ENCODE measurements at regions not wholly inside any gene's neighbourhood (a gene's known extent, or its start where the extent isn't known, plus 50 kb on each side); places are given as distances from the start of the nearest gene placed in this dataset.

DNA sequence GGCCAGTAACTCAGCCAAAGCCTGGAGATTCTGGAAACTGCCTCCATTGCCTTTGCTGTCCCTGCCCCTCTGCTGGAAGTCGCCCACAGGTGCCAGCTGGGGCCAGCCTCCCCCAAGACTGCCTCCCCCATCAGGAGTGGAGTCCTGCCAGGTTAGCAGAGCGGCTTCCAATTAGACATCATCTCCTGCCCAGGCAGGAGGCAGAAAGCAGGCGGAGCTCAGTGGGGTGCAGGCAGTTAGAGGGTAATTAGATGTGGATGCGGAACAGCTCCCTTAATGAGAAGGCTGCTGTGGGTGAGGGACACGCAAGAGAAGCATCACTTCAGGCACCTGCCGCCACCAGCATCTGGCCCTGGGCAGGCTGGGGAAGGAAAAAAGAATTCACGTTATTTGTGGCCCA lies 90.9 kb upstream of the TP53I11 start:
- ChIA-PET POLR2A (no interaction called here), CTCF (no interaction called here)
- TF ChIP-seq, protein P1, sequence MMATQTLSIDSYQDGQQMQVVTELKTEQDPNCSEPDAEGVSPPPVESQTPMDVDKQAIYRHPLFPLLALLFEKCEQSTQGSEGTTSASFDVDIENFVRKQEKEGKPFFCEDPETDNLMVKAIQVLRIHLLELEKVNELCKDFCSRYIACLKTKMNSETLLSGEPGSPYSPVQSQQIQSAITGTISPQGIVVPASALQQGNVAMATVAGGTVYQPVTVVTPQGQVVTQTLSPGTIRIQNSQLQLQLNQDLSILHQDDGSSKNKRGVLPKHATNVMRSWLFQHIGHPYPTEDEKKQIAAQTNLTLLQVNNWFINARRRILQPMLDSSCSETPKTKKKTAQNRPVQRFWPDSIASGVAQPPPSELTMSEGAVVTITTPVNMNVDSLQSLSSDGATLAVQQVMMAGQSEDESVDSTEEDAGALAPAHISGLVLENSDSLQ (IDR thresholded peaks at IDR 0.05), result no peak
- no peak for DNase-seq (ENCODE audit: extremely low spot score)

DNA sequence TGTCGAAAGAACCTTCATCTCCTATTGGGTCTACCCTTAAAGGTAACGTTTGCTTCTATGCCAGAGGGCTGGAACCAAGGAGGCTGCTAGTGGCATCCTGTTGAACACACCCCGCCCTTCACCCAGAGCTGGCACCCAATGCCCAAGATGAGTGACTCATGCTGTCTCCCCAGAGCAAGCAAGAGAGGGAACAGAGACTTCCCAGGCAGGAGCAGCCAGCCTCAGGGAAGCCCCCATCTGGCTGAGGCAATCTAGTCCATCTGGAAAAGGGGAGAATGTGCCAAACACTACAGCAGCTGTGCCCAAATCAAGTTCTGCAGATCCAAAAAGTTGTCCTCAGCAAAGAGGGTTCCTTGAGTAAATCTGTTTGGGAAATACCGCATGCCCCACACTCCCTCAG lies 91.9 kb upstream of the TP53I11 start:
- ChIA-PET CTCF (interaction anchor here (0.8 kb wide), 1 partner anchor 20 kb away, joined by 3 read pairs; no protein-coding TSS in a partner anchor), POLR2A (no interaction called here)
- TF ChIP-seq LEF1 (IDR thresholded peaks at IDR 0.05; ENCODE audit: borderline replicate concordance) (no peak), SUZ12 (IDR thresholded peaks at IDR 0.05) (no peak), TARDBP (IDR thresholded peaks at IDR 0.05) (no peak)
- DNase-seq (ENCODE audit: extremely low spot score), result no peak

DNA sequence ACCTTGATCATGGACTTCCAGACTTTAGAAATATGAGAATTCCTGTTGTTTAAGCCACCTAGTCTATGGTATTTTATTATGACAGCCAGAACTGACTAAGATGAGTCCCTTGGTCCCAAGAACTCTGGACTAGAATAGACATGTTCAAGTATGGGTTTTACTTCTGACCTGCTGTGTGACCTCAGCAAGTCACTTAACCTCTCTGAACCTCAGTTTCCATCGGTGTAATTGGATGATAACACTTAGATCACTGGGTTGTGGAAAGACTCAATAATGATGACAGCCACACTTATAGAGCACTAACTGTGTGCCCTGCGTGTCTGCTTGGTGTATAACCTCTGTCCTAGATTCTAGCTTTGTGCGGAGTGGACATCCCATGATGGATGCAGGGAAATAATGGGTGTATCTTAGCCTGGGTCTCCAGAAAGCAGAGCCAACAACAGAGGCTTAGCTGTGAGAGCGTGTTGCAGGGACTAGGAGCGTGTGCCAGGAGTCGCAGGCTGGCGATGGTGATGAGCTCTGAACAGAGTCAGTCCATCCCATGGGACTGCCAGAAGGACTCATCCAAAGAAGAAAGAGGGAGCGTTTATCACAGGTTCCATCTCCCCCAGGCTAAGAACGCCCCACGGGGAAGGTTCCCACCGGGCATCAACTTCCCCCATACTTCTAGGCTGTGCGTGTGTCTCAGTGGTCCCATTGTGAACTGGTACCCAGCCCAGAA lies 93.2 kb upstream of the TP53I11 start:
- TF ChIP-seq L3MBTL2 (conservative IDR thresholded peaks at IDR 0.05), result no peak
- TF ChIP-seq, protein P1 (IDR thresholded peaks at IDR 0.05), result no peak
- no peak for TF ChIP-seq SUZ12 (IDR thresholded peaks at IDR 0.05)
- TF ChIP-seq NFRKB (IDR thresholded peaks at IDR 0.05), result no peak
- no peak for TF ChIP-seq TARDBP (IDR thresholded peaks at IDR 0.05)
- TF ChIP-seq ZNF384 (IDR thresholded peaks at IDR 0.05), result no peak
- no peak for TF ChIP-seq HDGF (IDR thresholded peaks at IDR 0.05; ENCODE audit: borderline replicate concordance)
- TF ChIP-seq FOXM1 (IDR thresholded peaks at IDR 0.05; ENCODE audit: borderline replicate concordance), result no peak
- no peak for TF ChIP-seq BHLHE40 (IDR thresholded peaks at IDR 0.05; ENCODE audit: borderline replicate concordance)
- TF ChIP-seq SP1 (IDR thresholded peaks at IDR 0.05), result no peak
- no peak for TF ChIP-seq LEF1 (IDR thresholded peaks at IDR 0.05; ENCODE audit: borderline replicate concordance)
- no peak for TF ChIP-seq FOXA1 (IDR thresholded peaks at IDR 0.05)
- TF ChIP-seq ARNT (IDR thresholded peaks at IDR 0.05), result no peak
- TF ChIP-seq FOXK2 (IDR thresholded peaks at IDR 0.05), result no peak
- no peak for TF ChIP-seq CTBP1 (IDR thresholded peaks at IDR 0.05; ENCODE audit: borderline replicate concordance)
- TF ChIP-seq ELF4 (IDR thresholded peaks at IDR 0.05), result no peak
- no peak for DNase-seq (ENCODE audit: extremely low spot score)
- POLR2A ChIA-PET, result interaction anchor here (1.2 kb wide), 1 partner anchor 13 kb away, joined by 3 read pairs; no protein-coding TSS in a partner anchor
- CTCF ChIA-PET, result no interaction called here

DNA sequence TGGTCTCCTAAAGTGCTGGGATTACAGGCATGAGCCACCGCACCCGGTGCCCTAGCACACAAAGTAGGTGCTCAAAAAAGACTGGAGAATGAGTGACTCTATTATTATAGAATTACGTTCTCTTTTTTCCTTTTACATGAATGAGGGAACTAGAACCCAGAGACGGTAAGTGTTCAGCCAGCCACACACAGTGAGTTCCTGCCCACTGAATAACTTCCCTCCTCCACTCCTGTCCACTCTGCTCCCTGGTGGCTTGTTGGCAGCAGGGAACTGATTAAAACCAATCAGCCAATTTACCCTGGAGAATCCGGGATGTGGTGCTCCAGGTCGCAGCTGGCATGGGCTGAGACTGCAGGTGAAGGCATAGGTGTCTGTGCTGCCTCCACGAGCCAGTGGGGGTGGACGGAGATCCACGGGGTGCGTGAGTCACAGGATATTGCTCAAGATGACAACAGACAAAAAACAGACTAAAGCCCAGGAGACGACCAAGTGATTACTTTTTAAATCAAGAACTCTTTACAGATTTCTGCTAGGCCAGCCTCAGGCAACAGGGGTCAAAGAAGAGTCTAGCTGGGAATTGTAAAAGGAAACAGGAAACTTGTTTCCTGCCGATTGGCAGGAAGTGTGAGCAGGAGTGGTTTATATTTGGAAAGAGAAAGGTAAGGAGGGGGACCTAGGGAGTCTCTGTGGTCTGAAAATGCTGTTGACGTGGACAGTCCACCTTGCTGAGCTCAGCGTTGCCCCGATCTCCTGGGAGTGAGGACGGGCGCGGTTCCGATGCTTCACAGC lies 95.2 kb upstream of the TP53I11 start:
- ChIA-PET POLR2A (no interaction called here), CTCF (no interaction called here)
- DNase-seq (ENCODE audit: extremely low spot score), result no peak
- TF ChIP-seq SUZ12 (IDR thresholded peaks at IDR 0.05) (no peak), NFRKB (IDR thresholded peaks at IDR 0.05) (no peak)
- TF ChIP-seq, protein P1 (IDR thresholded peaks at IDR 0.05), result no peak

GRCh38 chr11:45048313-45048841 lies 97.7 kb upstream of the TP53I11 start:
- TF ChIP-seq LEF1 (IDR thresholded peaks at IDR 0.05; ENCODE audit: borderline replicate concordance) (no peak), BHLHE40 (IDR thresholded peaks at IDR 0.05; ENCODE audit: borderline replicate concordance) (no peak), TARDBP (IDR thresholded peaks at IDR 0.05) (no peak), ZNF384 (IDR thresholded peaks at IDR 0.05) (no peak), FOXM1 (IDR thresholded peaks at IDR 0.05; ENCODE audit: borderline replicate concordance) (no peak), NFRKB (IDR thresholded peaks at IDR 0.05) (no peak), HDGF (IDR thresholded peaks at IDR 0.05; ENCODE audit: borderline replicate concordance) (no peak), L3MBTL2 (conservative IDR thresholded peaks at IDR 0.05) (no peak), FOXK2 (IDR thresholded peaks at IDR 0.05) (no peak), CTBP1 (IDR thresholded peaks at IDR 0.05; ENCODE audit: borderline replicate concordance) (no peak), ARNT (IDR thresholded peaks at IDR 0.05) (no peak), SP1 (IDR thresholded peaks at IDR 0.05) (no peak), ELF4 (IDR thresholded peaks at IDR 0.05) (no peak)
- ChIA-PET POLR2A (no interaction called here), CTCF (no interaction called here)
- no peak for DNase-seq (ENCODE audit: extremely low spot score)

DNA sequence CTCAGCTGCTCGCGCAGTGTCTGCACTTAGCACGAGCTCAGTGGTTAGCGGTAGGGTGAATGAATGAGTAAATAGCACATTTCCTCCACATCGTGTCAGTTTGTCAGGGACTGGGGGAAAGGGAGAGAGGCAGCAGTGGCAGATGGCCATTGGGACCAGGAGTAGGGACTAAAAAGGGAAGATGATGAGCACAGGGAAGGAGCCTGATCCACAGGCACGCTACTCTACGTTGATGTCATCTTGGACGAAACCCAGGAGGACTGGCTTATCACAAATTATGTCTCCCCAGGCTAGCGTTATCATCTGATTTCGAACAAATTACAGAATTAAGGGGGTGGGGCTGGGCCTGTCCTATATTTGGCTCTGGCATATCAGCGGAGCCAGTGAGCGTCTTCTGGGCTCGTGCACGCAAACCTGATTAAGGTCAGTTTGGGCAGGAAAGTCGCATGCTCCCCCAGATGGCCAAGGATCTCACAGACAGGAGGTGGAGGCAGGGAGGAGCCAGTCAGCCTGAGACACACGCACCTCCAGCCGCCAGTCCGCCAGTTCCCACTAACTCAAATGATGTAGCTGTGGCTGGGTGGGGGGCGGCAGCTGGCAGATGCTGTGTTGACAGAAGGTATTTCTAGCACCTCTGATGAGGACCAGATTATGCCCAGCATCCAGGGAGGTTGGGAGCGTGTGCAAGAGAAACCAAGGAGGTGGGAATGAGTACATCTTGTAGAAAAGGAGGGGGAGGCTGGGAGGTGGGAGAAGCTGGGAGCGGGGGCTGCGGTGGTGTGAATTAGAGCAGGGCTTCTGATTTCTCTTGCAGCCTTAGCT lies 97.4 kb upstream of the PRDM11 start:
- ChIA-PET POLR2A (no interaction called here), CTCF (no interaction called here)
- DNase-seq (ENCODE audit: extremely low spot score), result no peak
- TF ChIP-seq FOXK2 (IDR thresholded peaks at IDR 0.05) (no peak), CTBP1 (IDR thresholded peaks at IDR 0.05; ENCODE audit: borderline replicate concordance) (no peak), ARNT (IDR thresholded peaks at IDR 0.05) (no peak), BHLHE40 (IDR thresholded peaks at IDR 0.05; ENCODE audit: borderline replicate concordance) (no peak), HDGF (IDR thresholded peaks at IDR 0.05; ENCODE audit: borderline replicate concordance) (no peak), SP1 (IDR thresholded peaks at IDR 0.05) (no peak), SUZ12 (IDR thresholded peaks at IDR 0.05) (no peak), LEF1 (IDR thresholded peaks at IDR 0.05; ENCODE audit: borderline replicate concordance) (no peak), FOXM1 (IDR thresholded peaks at IDR 0.05; ENCODE audit: borderline replicate concordance) (no peak), L3MBTL2 (conservative IDR thresholded peaks at IDR 0.05) (no peak), FOXA1 (IDR thresholded peaks at IDR 0.05) (no peak), ZNF384 (IDR thresholded peaks at IDR 0.05) (no peak), ELF4 (IDR thresholded peaks at IDR 0.05) (no peak), NFRKB (IDR thresholded peaks at IDR 0.05) (no peak), TARDBP (IDR thresholded peaks at IDR 0.05) (no peak)
- TF ChIP-seq, protein P1 (IDR thresholded peaks at IDR 0.05), result no peak

Data from HEK293T (cell line).